GM19372 (cell line): ENCODE measurements at regions not wholly inside any gene's neighbourhood (a gene's known extent, or its start where the extent isn't known, plus 50 kb on each side); places are given as distances from the start of the nearest gene placed in this dataset.
"Not testable (repeated sequence)": the region's sequence is repeated elsewhere in the genome, so short reads cannot be mapped to it uniquely, and the experiment has no call there.

Experiments used
- ATAC-seq: cut with Tn5 transposase; IDR thresholded peaks from one replicate; pipeline ENCODE4 v1.9.1; 2021; ENCODE audit warnings: mild to moderate bottlenecking, low read depth, moderate library complexity; ENCODE audit not compliant: unreplicated experiment

DNA sequence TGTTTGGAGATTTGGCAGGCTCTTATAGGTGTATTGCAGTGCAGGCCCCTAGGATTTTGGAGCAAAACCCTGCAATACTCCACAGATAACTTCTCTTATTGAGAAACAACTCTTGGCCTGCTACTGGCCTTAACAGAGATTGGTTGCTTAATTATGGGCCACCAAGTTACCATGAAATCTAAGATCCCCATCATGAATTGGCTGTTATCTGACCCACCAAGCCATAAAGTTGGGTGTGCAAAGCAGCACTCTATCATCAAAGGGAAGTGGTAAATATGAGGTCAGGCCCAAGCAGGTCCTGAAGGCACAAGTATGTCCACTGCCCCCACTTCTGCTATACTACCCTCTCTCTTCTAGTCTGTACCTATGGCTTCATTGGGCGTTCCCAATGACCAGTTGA is 130.0 kb upstream of the TNFSF4 start:
- ATAC-seq: no peak

DNA sequence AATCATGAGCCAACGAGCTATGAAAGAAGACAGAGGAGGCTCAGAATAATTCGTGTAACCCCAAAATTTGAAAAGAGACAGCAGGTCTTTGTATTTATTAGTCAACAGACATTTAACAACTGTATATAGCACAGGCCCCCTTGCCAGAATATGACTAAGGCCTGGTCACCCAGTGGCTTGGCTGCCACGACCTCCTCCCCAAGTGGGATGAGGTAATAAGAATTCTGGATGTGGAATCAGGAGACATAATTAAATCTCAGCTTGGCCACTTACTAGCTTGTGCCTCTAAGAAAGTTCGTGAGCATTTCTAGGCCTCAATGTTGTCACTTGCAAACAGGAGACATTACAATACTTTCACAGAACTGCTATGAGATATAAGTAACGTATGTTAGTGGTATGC is 134.2 kb upstream of the TNFSF4 start:
- no peak for ATAC-seq

DNA sequence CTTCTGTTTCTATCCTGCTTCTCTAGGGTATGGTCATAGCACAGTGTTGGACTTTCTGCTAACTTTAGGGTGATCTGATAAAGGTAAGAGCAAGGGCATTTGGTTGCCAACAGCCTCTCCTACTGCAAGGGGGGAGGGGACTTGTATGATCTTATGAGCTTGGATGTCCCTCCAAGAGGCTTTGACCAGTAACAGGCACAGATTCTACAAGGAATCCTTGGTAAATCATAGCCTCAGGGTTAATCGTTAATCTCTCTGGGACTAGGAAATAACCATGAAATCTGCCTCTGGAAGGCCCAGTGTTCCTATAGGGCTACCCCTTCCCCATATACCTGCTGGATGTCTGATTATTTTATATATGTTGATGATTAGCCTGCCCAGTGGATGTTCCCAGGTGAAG is 134.8 kb upstream of the TNFSF4 start:
- no peak for ATAC-seq

DNA sequence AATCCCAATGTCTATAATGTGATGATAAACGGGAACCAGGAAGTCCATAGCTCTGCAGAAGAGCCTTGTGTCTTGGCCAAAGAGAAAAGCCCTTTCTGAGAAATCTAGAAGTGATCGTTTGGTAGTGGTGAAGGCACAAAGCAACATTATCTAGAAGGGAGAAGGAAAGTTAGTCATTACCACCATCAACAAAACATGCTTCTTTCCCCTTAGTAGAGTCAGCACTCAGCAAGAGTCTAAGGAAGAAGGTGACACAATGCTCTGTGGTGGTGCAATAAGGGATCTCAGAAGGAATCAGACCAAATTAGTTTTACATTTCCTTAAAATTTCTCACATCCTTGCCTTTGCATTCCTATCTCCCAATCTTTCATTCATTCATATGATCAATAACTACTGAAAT is 134.4 kb upstream of the PRDX6 start:
- no peak for ATAC-seq

DNA sequence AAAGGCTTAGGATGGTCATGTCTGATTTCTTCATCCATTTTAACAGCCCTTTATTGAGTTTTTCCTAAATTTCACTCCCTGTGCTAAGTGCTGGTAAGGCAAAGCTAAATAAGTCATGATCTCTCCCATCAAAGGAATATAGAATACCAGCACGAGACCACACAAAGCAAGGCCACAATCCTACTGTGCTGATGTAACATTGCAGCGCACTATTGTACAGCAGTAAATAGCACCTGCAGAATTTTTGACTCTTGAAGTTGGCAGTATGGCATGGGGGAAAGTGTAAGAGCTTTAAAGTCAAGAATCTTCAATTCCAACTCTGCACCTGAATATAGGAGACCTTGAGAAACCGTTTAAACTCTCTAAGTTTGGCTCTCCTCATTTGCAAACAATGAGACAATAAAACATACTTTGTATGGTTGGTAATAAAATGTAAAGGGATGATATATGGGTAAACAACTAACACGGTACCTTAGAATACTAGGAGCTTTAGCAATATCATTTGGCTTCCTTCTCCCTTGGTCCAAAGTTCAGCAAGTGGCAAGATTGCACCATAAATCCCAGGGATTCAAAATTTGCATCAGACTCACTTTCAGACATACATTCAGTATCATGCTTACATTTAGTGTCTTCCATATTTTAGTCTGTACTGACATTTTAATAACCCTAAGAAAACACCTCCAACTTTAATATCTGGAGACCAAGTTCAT is 132.9 kb upstream of the PRDX6 start:
- ATAC-seq: no peak

DNA sequence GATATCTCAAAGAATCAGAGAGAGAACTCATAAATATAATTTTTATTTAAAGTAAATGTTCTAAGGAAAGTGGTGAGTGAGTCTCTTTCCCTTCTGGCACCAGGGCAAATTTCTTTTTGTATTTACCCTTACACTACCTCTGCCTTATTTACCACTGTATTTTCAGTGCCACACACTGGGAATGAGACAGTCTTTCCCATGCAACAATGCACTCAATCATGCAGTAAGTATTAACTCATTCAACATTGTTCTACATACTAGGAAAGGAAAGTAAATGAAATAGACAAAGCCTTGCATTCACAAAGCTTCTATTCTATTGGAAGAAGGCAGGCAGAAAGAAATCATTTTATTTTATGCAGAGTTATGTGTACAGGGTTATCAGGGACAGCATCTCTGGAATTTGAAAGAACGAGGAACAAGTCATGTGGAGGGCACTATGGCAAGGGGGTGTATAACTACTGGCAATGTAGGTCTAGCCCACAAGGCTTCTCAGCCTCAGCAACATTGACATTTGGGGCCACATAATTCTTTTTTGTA is 129.8 kb upstream of the PRDX6 start:
- ATAC-seq: no peak

DNA sequence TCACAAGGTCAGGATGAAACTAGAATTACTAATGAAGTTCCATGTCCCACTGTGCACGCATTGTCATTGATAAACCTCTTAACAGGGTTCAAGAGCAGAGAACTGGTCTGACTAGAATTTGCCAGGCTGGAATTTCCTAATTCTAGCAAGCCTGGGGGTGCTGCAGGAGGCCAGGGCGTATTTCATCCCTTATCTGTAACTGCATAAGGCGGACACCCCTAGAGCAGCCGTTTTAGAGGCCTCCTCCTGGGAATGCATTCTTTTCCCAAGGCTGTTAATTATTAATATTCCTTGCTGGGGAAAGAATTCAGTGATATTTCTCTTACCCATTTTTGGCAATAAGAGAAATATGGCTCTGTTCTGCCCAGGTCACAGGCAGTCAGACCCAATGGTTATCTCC is 124.5 kb upstream of the PRDX6 start:
- not testable (repeated sequence) for ATAC-seq

DNA sequence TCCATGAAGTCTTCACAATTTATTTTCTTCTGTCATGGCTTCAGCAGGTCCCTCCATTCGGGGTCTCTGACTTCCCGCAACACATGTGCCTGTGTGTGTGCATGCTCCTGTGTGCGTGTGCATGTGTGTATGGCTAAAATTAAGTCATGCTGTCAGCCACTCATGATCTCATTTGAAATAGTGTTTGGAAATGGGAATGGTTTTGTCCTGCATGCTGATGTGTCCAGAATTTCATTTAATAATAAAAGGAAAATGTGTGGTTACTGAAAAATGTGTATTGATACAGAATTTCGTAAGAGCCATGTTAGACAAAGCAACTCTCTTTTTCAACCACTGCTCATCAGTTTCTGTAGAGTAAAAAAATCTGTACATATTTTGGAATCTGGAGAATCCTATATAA is 123.8 kb upstream of the PRDX6 start:
- ATAC-seq: no peak

DNA sequence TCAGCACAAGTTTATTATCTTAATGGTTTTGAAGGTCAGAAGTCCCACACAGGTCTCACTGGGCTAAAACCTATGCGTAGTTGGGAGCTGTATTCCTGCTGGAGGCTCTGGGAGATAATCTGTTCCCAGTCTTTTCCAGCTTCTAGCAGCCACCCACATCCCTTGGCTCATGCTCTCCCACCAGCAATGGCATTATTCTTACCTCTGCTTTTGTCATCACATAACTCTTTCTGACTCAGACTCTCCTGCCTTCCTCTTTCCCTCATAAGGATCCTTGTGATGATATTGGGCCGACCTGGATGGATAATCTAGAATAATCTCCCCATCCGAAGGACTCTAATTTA is 122.2 kb upstream of the PRDX6 start:
- no peak for ATAC-seq

DNA sequence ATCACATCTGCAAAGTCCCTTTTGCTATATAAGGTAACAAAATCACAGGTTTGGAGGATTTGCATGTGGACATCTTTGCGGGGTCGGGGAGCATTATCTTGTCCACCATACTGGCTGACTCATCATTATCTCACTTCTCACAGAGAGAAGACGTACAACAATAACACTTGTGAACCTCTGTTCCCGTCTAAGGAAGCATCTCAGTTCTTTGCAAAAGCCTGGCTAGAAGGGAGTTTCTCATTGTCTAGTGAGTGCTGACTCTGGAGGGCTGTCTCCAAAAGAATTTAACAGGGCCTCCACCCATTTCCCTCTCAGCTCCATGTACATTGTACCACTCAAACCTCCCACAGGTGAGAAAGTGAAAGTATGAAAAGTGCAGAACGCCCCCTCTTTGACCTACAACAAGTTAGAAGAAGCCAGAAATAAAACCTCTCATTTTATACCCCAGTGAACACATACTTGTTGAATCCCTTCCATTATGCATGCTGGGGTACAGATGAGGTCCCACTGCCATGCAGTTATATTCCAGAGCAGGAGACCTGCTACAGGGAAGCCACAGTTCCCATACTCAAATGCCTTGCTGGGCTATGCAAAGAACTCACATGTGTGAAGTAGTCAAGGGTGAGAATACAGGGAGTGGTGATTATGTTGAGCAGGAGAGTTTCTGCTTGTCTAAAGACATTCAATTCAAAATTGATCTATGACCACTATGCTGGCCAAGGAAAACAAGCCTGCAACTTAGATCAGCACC is 121.7 kb upstream of the PRDX6 start:
- peak; percentile 69 for ATAC-seq

DNA sequence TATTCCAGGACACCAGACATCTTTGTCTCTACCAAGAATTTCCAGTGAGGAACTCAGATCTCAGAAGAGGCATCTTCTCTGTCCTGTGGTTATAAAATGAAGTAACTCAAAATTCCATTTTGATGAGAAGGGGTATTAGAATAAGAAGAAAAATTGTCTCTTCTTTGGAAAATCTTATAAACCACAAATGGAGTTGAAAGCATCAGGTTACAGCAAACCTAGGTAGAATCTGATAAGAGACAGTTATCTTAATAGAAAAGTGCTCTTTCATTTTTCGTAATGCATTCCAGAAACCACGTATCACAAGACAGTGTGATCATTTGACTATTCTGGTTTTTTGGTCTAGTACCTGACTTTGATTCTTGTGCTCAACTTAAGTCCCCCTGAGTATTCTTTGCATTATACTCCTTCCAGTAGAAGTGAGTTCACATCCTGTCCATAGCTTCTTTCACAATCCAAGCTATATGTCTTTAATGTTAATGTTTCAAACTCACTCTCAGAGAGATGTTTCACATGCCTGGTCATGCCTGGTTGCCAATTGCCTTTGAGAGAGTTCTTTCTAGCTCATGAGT is 120.9 kb upstream of the PRDX6 start:
- ATAC-seq: no peak

DNA sequence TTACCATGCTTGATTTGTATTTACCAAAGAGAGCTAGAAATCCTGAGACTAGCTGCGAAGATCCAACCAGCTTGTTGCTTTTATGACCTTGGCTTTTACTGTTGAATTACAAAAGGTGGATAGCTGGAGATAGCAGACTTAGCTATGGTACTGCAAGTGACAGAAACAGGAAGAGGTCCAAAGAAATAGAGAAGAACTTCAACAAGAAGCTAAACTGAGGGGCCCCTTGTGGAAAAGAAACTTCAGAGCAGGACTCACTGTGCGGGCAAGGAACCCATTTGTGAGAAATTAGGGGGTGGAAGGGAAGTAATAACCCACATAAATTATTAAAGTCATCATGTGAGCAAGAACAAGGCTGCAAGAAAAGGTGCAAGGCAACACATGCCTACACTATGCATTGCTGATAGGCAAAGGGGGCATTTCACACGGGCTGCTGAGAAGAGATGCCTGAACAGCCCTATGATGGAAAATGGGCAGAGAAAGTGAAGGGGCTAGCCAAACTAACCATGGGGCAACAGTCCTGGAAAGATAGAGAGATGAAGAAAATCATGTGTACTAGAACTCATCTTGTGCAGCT is 116.6 kb upstream of the PRDX6 start:
- ATAC-seq: no peak

DNA sequence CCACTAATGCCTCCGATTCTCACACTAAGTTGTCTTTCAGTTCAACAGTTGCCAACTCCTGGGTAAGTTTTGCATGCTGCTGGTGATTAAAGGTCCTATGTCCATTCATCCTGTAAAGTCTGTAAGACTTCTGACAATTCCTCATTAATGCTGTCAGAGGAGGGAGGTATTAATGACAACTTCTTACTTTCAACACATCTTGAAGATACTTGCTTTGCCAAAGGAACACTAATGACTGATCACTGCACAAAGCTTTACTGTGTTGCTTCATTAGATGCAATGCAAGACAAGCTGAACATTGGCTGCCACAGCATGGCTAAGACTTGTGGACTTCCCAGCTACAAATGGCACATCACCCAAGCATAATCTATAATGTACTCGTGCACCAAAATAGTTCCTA is 114.6 kb upstream of the PRDX6 start:
- no peak for ATAC-seq

DNA sequence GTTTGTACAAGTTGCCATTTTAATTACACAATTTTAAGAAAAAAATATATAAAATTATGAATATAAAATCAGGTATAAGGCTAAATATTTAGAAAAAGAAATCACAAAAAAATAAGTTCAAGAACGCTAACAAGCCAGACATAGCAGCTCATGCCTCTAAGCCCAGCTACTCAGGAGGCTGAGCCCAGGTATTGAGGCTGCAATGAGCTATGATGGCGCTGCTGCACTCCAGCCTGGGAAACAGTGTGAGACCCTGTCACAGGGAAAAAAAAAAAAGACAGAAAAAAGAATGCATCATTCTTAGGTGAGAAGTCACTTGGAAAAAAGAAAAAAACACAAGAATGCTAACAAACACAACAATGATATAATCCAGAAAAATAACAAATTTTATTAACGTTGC is 112.3 kb upstream of the PRDX6 start:
- ATAC-seq: no peak

DNA sequence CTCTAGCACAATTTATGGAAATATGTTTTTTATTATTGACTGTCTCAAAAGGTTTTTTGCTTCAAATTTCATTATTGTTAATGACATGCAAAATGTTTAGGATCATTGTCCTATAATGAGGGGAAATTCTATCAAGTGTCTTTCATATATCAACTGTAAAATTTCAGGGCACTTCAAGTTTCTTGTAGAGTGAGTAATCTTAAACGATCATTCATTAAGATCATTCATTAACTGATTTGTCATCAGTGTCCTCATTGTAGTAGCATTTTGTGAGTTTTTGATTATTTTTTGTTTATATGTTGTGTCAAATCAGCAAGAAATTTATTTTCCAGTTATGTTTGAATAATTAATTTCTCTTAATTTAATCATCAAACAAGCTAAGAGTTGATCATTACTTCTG is 111.8 kb upstream of the PRDX6 start:
- ATAC-seq: no peak

DNA sequence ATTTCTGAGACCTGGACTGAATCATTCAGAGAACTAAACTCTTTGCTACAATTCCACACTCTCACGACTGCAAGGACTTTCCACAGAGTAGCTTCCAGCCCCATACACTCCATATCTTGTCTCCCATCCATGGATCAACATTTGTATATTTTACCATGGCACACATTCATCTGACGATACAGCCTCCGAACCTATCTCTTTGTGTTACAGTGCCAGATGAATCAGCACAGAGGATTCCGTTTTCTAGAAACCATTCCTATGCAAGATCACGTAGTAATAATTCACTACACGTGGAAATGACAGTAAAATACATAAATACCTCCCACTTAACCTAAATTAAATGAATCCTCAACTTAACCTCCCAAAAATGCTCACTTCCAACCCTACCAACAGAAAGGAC is 110.0 kb upstream of the PRDX6 start:
- ATAC-seq: no peak

DNA sequence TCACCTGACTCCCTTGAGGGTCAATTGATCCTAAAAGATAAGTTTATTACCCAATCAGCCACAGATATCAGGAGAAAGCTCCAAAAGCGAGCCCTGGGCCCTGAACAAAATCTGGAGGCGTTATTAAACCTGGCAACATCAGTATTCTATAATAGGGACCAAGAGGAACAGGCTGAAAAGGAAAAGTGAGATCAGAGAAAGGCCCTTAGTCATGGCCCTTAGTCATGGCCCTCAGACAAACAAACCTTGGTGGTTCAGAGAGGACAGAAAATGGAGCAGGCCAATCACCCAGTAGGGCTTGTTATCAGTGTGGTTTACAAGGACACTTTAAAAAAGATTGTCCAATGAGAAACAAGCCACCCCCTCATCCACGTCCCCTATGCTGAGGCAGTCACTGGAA is 106.5 kb upstream of the PRDX6 start:
- ATAC-seq: not testable (repeated sequence)

DNA sequence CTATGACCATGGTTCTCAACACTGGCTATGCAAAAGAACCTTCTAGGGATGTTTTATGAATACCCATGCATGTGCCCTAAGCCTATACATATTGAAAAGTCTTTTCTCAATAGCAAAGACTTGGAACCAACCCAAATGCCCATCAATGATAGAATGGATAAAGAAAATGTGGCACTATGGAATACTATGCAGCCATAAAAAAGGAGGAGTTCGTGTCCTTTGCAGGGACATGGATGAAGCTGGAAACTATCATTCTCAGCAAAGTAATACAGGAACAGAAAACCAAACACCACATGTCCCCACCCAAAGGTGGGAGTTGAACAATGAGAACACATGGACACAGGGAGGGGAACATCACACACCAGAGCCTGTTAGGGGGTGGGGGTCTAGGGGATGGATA is 101.1 kb upstream of the PRDX6 start:
- ATAC-seq: not testable (repeated sequence)

DNA sequence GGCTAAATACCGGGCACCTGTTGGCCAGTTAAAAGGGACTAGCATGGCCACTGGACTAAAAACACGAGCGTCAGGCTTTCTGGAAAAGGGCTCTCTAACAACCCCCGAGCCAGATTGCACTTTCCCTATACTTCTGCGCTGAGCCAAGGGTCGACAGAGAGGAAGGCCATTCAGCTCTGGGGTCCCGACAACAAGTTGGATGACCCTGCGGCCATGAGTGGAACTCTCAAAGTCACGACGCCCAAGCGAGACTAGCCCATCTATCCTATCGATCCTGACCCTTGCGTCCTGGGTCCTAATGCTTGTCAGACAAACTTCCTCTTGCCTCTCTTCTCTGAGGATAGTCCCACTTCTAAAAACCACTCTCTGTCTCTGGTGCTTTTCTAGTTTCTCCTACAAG is 99.9 kb upstream of the PRDX6 start:
- no peak for ATAC-seq

DNA sequence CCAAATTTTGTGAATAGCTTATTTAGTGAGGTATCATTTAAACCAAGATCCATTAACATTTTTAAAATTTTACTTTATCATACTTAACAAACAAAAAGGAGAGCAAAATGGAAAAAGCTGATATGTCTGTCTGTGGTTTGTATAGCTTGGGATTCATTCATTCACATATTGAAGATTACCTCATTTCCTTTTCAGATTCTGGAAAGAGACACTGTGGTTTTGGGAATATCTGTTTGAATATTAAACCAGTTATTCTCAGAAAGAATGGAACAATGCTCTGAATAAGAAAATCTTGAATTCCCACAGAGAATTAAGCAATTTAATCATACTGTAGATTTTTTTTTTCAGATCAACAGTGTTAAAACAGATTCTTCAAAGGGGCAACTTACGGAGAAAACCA is 93.8 kb upstream of the PRDX6 start:
- ATAC-seq: no peak

DNA sequence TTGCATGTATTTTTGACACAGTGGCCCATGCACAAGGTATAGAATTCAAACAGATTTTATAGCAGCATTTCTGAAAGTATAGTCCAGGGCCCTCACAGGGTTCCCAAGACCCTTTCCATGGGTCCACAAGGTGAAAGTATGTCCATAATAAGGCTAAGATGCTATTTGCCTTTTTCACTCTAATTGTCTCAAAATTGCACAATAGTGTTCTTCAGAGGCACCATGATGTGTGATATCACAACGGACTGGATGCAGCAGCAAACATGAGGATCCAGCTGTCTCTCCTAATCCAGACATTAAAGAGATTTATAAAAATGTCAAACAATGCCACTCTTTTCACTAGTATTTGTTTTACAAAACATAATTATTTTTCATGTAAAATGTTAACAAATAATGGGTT is 88.8 kb upstream of the PRDX6 start:
- no peak for ATAC-seq
